ENCODE measurements at regions not wholly inside any gene's neighbourhood (a gene's known extent, or its start where the extent isn't known, plus 50 kb on each side); places are given as distances from the start of the nearest gene placed in this dataset.

DNA sequence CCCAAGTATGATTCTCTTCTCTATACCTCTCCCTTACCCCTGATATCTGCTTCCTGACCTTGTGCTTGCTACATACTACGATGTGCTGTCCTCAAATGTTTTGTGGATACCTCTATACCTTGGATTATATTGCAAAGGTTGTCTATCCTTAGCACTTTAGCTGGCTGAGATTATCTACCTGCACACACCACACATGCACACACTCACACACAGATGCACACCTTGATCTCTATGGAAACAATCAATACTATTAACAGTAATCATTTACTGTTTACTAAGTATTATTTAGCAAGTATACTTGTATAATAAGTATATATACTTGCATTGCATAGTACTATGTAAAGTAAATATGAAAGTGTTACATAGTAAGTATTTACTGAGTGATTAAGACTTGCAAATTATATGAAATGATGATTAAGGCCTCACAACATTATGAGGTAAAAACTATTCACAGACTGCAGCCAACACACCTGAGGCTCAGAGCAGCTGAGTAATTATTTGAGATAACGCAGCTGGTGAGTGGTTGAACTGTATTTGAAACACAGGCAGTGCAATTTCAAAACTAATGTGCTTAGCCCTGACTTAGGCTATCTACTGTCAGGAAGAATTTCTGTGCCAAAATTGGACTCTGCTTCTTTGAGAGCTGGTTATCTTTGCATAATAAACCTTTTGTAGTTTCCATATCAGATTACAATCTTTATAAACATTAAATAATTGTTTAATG lies 699.9 kb downstream of the FRK start:
- Histone ChIP-seq H3K9ac (no peak overlapping the region), H3K27ac (ENCODE audit: low read depth in 2 of 2, low read length in 1 of 2) (no peak overlapping the region), H3K4me2 (no peak overlapping the region), H3K4me1 (ENCODE audit: control insufficient read depth in 1 of 2, insufficient read depth in 2 of 2, low read depth in 1 of 2, low read length in 1 of 2) (no peaks in the 10 kb centered on the region), H3K9me2 (no peaks in the 10 kb centered on the region), H3K79me2 (ENCODE audit: insufficient read depth) (no peaks in the 10 kb centered on the region), H3F3A (replicated peaks; ENCODE audit: insufficient read depth) (no peaks in the 10 kb centered on the region), H3K9me3 (no peaks in the 10 kb centered on the region), H3K4me3 (ENCODE audit: low read depth in 2 of 2, low read length in 1 of 2) (no peak overlapping the region), H4K20me1 (ENCODE audit: insufficient read depth) (no peaks in the 10 kb centered on the region), H3K27me3 (ENCODE audit: insufficient read depth) (no peaks in the 10 kb centered on the region), H3K36me3 (replicated peaks in 1 of 2; ENCODE audit: control insufficient read depth in 1 of 2, insufficient read depth in 2 of 2, low read length in 1 of 2) (no peaks in the 10 kb centered on the region), H2AFZ (ENCODE audit: low read depth) (no peak overlapping the region)
- TF ChIP-seq NFIC (IDR thresholded peaks at IDR 0.05; ENCODE audit: borderline replicate concordance) (no peak), ELF1 (IDR thresholded peaks at IDR 0.05) (no peak), CHD2 (IDR thresholded peaks at IDR 0.05; ENCODE audit: low read length, partially characterized antibody) (no peak), SMC3 (IDR thresholded peaks at IDR 0.05; ENCODE audit: low read depth, low read length) (no peak), FOSL2 (IDR thresholded peaks at IDR 0.05; ENCODE audit: borderline replicate concordance, low read depth) (no peak), TEAD4 (IDR thresholded peaks at IDR 0.05; ENCODE audit: borderline replicate concordance, insufficient read depth) (no peak), TCF12 (IDR thresholded peaks at IDR 0.05) (no peak), JUND (IDR thresholded peaks at IDR 0.05) (no peak), EP300 (IDR thresholded peaks at IDR 0.05; ENCODE audit: borderline replicate concordance in 1 of 2, low read depth in 1 of 2, low read length in 1 of 2) (no peak)
- TF ChIP-seq, protein P1, sequence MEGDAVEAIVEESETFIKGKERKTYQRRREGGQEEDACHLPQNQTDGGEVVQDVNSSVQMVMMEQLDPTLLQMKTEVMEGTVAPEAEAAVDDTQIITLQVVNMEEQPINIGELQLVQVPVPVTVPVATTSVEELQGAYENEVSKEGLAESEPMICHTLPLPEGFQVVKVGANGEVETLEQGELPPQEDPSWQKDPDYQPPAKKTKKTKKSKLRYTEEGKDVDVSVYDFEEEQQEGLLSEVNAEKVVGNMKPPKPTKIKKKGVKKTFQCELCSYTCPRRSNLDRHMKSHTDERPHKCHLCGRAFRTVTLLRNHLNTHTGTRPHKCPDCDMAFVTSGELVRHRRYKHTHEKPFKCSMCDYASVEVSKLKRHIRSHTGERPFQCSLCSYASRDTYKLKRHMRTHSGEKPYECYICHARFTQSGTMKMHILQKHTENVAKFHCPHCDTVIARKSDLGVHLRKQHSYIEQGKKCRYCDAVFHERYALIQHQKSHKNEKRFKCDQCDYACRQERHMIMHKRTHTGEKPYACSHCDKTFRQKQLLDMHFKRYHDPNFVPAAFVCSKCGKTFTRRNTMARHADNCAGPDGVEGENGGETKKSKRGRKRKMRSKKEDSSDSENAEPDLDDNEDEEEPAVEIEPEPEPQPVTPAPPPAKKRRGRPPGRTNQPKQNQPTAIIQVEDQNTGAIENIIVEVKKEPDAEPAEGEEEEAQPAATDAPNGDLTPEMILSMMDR (IDR thresholded peaks at IDR 0.05), result no peak
- TF ChIP-seq, protein P2, sequence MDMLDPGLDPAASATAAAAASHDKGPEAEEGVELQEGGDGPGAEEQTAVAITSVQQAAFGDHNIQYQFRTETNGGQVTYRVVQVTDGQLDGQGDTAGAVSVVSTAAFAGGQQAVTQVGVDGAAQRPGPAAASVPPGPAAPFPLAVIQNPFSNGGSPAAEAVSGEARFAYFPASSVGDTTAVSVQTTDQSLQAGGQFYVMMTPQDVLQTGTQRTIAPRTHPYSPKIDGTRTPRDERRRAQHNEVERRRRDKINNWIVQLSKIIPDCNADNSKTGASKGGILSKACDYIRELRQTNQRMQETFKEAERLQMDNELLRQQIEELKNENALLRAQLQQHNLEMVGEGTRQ (IDR thresholded peaks at IDR 0.05; ENCODE audit: borderline replicate concordance, low read depth, low read length), result no peak
- ChIA-PET CTCF (no interaction called here), POLR2A (no interaction called here)
- 37% methylated on average over 2 of the region's 2 CpGs for WGBS (ENCODE audit: low lambda C conversion rate)
- DNase-seq, result no peak

DNA sequence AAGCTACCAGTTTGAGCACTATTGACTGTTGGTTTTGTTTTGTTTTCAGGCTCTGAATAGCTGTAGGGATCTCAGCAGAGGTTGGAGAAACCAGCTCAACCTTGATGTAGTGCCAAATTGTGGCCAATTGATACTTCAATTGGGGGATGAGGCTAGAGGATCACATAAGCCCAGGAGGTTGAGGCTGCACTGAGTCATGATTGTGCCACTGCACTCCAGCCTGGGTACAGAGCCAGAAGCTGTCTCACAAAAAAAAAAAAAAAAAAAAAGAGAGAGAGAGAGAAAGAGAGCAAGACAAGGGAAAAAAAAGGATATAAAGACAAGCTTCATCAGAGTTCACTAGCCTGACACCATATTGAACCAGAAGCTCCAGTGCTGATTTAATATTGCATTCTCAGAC lies 702.1 kb downstream of the FRK start:
- no peaks in the 10 kb centered on the region for H3K9me2 ChIP-seq
- POLR2A ChIA-PET, result no interaction called here
- no peak overlapping the region for H2AFZ ChIP-seq (ENCODE audit: low read depth)
- no peak overlapping the region for H3K4me3 ChIP-seq (ENCODE audit: low read depth in 2 of 2, low read length in 1 of 2)
- no peaks in the 10 kb centered on the region for H3K4me1 ChIP-seq (ENCODE audit: control insufficient read depth in 1 of 2, insufficient read depth in 2 of 2, low read depth in 1 of 2, low read length in 1 of 2)
- no peak overlapping the region for H3K9ac ChIP-seq
- TF ChIP-seq RXRA (IDR thresholded peaks at IDR 0.05; ENCODE audit: borderline replicate concordance, low read depth) (no peak), TEAD4 (IDR thresholded peaks at IDR 0.05; ENCODE audit: borderline replicate concordance, insufficient read depth) (no peak), RCOR1 (IDR thresholded peaks at IDR 0.05; ENCODE audit: low read length) (no peak), MXI1 (IDR thresholded peaks at IDR 0.05; ENCODE audit: low read depth, low read length) (no peak), CHD2 (IDR thresholded peaks at IDR 0.05; ENCODE audit: low read length, partially characterized antibody) (no peak), TCF12 (IDR thresholded peaks at IDR 0.05) (no peak), EZH2phosphoT487 (IDR thresholded peaks at IDR 0.05; ENCODE audit: borderline replicate concordance, low read depth) (no peak), EP300 (IDR thresholded peaks at IDR 0.05; ENCODE audit: borderline replicate concordance in 1 of 2, low read depth in 1 of 2, low read length in 1 of 2) (no peak), POLR2AphosphoS5 (IDR thresholded peaks at IDR 0.05; ENCODE audit: low read depth, low read length) (no peak)
- TF ChIP-seq, protein P3, sequence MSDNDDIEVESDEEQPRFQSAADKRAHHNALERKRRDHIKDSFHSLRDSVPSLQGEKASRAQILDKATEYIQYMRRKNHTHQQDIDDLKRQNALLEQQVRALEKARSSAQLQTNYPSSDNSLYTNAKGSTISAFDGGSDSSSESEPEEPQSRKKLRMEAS (IDR thresholded peaks at IDR 0.05; ENCODE audit: low read depth), result no peak
- TF ChIP-seq, protein P4, sequence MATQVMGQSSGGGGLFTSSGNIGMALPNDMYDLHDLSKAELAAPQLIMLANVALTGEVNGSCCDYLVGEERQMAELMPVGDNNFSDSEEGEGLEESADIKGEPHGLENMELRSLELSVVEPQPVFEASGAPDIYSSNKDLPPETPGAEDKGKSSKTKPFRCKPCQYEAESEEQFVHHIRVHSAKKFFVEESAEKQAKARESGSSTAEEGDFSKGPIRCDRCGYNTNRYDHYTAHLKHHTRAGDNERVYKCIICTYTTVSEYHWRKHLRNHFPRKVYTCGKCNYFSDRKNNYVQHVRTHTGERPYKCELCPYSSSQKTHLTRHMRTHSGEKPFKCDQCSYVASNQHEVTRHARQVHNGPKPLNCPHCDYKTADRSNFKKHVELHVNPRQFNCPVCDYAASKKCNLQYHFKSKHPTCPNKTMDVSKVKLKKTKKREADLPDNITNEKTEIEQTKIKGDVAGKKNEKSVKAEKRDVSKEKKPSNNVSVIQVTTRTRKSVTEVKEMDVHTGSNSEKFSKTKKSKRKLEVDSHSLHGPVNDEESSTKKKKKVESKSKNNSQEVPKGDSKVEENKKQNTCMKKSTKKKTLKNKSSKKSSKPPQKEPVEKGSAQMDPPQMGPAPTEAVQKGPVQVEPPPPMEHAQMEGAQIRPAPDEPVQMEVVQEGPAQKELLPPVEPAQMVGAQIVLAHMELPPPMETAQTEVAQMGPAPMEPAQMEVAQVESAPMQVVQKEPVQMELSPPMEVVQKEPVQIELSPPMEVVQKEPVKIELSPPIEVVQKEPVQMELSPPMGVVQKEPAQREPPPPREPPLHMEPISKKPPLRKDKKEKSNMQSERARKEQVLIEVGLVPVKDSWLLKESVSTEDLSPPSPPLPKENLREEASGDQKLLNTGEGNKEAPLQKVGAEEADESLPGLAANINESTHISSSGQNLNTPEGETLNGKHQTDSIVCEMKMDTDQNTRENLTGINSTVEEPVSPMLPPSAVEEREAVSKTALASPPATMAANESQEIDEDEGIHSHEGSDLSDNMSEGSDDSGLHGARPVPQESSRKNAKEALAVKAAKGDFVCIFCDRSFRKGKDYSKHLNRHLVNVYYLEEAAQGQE (IDR thresholded peaks at IDR 0.05; ENCODE audit: low read depth, low read length), result no peak
- H3F3A ChIP-seq (replicated peaks; ENCODE audit: insufficient read depth), result no peaks in the 10 kb centered on the region
- H4K20me1 ChIP-seq (ENCODE audit: insufficient read depth), result no peaks in the 10 kb centered on the region
- CTCF ChIA-PET, result interaction anchor here (0.6 kb wide), 1 partner anchor 45 kb away, joined by 3 read pairs; no protein-coding TSS in a partner anchor
- H3K27ac ChIP-seq (ENCODE audit: low read depth in 2 of 2, low read length in 1 of 2), result no peak overlapping the region
- H3K36me3 ChIP-seq (replicated peaks in 1 of 2; ENCODE audit: control insufficient read depth in 1 of 2, insufficient read depth in 2 of 2, low read length in 1 of 2), result no peaks in the 10 kb centered on the region
- H3K79me2 ChIP-seq (ENCODE audit: insufficient read depth), result no peaks in the 10 kb centered on the region
- DNase-seq, result no peak
- no peaks in the 10 kb centered on the region for H3K27me3 ChIP-seq (ENCODE audit: insufficient read depth)
- H3K9me3 ChIP-seq, result no peaks in the 10 kb centered on the region
- H3K4me2 ChIP-seq, result no peak overlapping the region

All from SK-N-SH (cell line).